Mucosa of stomach (tissue), 1 donor: ENCODE measurements at regions not wholly inside any gene's neighbourhood (a gene's known extent, or its start where the extent isn't known, plus 50 kb on each side); places are given as distances from the start of the nearest gene placed in this dataset.

Experiments used
- H3K27me3 ChIP-seq: one replicate; pipeline ENCODE4 v1.7.0; 2013; ENCODE audit warnings: mild to moderate bottlenecking, low read length; ENCODE audit not compliant: control insufficient read depth, insufficient read depth
- H3K36me3 ChIP-seq: one replicate; pipeline ENCODE4 v1.7.0; 2013; ENCODE audit warnings: low read length; ENCODE audit not compliant: control insufficient read depth, insufficient read depth
- H3K4me1 ChIP-seq: one replicate; pipeline ENCODE4 v1.7.0; 2013; ENCODE audit warnings: mild to moderate bottlenecking, low read length; ENCODE audit not compliant: control insufficient read depth, insufficient read depth
- H3K4me3 ChIP-seq: one replicate; pipeline ENCODE4 v1.7.0; 2013; ENCODE audit warnings: low read length
- H3K9ac ChIP-seq: one replicate; pipeline ENCODE4 v1.7.0; 2013; ENCODE audit warnings: mild to moderate bottlenecking, low read length, moderate library complexity
- H3K9me3 ChIP-seq: one replicate; pipeline ENCODE4 v1.7.0; 2013; ENCODE audit warnings: mild to moderate bottlenecking, low read length, moderate library complexity; ENCODE audit not compliant: control insufficient read depth
- donor health status: Pancreatic carcinoma.

DNA sequence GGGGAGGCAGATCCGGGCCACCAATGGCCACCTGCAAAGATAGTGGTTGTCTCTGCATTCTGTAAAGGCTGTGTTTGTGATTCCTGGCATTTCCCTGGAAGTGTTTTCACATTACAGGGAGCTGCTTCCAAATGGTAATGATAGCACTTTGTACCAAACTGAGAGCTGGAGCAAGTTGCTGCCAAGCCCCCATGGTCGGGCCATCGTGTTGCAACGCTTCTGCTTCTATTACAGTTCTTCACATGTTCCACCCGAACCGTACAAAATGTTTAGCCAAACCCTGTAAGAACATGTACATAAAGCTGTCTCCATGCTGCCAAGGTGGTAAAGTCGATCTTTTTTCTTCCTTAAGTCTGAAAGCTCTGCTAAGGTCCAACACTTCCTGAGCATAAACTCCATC is 397.7 kb upstream of the NFE2L3 start:
- H3K4me3 ChIP-seq, result no peak overlapping the region
- no peak overlapping the region for H3K9ac ChIP-seq

DNA sequence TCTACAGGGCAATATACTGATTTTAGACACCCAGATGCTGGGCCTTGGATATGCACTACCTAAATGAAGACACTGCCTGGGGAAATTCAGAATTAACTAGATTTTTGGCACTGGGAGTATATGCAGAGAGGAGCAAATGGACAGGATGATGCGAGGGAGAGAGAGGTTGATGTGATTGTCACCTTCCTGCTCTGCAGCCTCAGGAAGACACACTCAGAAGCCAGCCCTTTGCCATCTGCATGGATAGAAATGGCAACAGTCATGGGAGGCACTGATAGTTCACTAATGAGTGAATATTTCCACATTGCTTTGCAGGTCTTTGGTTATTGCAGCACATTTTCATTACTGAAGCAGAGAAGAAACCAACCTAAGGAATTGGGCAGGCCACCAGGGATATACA is 397.2 kb upstream of the NFE2L3 start:
- no peaks in the 10 kb centered on the region for H3K27me3 ChIP-seq
- no peaks in the 10 kb centered on the region for H3K4me1 ChIP-seq
- no peak overlapping the region for H3K4me3 ChIP-seq

More for the DNA sequence above, 397.7 kb upstream of the NFE2L3 start:
- Histone ChIP-seq H3K9me3 (no peaks in the 10 kb centered on the region), H3K4me1 (no peaks in the 10 kb centered on the region), H3K27me3 (no peaks in the 10 kb centered on the region), H3K36me3 (no peaks in the 10 kb centered on the region)

GRCh38 chr7:25756601-25757000 is 395.4 kb upstream of the NFE2L3 start:
- no peaks in the 10 kb centered on the region for H3K9me3 ChIP-seq
- H3K36me3 ChIP-seq, result no peaks in the 10 kb centered on the region
- no peak overlapping the region for H3K9ac ChIP-seq
- no peaks in the 10 kb centered on the region for H3K27me3 ChIP-seq
- H3K4me1 ChIP-seq, result no peaks in the 10 kb centered on the region
- no peak overlapping the region for H3K4me3 ChIP-seq

More for the DNA sequence above, 397.2 kb upstream of the NFE2L3 start:
- H3K9me3 ChIP-seq, result no peaks in the 10 kb centered on the region
- H3K36me3 ChIP-seq, result no peaks in the 10 kb centered on the region
- no peak overlapping the region for H3K9ac ChIP-seq

GRCh38 chr7:25758559-25758958 is 393.4 kb upstream of the NFE2L3 start:
- H3K4me1 ChIP-seq, result no peaks in the 10 kb centered on the region
- no peak overlapping the region for H3K9ac ChIP-seq
- no peaks in the 10 kb centered on the region for H3K36me3 ChIP-seq
- H3K4me3 ChIP-seq, result no peak overlapping the region
- no peaks in the 10 kb centered on the region for H3K27me3 ChIP-seq
- no peaks in the 10 kb centered on the region for H3K9me3 ChIP-seq

DNA sequence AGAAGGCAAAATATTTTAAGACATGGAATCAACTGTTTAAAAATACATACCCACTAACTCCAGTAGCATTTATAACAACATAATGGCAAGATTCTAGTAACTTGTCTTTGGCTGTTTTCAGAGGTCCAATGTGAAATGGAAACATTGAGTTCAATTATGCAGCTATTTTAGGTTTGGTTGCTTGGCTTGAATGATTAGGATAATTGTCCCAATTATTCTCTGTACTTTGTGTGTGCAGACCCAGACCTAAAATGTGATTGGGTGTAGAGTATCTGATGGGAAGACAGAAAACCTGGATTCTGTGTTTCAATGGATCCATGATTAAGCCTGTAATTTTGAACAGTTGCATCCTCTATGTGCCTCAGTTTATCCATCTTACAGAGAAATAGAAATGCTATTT is 392.7 kb upstream of the NFE2L3 start:
- Histone ChIP-seq H3K27me3 (no peaks in the 10 kb centered on the region), H3K9ac (no peak overlapping the region), H3K4me3 (no peak overlapping the region), H3K9me3 (no peaks in the 10 kb centered on the region), H3K4me1 (no peaks in the 10 kb centered on the region), H3K36me3 (no peaks in the 10 kb centered on the region)

GRCh38 chr7:25759748-25760147 is 392.2 kb upstream of the NFE2L3 start:
- Histone ChIP-seq H3K36me3 (no peaks in the 10 kb centered on the region), H3K4me1 (no peaks in the 10 kb centered on the region), H3K9ac (no peak overlapping the region), H3K9me3 (no peaks in the 10 kb centered on the region), H3K4me3 (no peak overlapping the region), H3K27me3 (no peaks in the 10 kb centered on the region)

- Histone ChIP-seq H3K9ac (no peak overlapping the region), H3K36me3 (no peaks in the 10 kb centered on the region)
Observed at GRCh38 chr7:25762511-25763462, 389.2 kb upstream of the NFE2L3 start.

GRCh38 chr7:25763463-25763860 is 388.5 kb upstream of the NFE2L3 start:
- H3K9ac ChIP-seq, result no peak overlapping the region
- no peak overlapping the region for H3K4me3 ChIP-seq
- H3K36me3 ChIP-seq, result no peaks in the 10 kb centered on the region
- no peaks in the 10 kb centered on the region for H3K4me1 ChIP-seq
- no peaks in the 10 kb centered on the region for H3K9me3 ChIP-seq
- H3K27me3 ChIP-seq, result no peaks in the 10 kb centered on the region

More at GRCh38 chr7:25762511-25763462, 389.2 kb upstream of the NFE2L3 start:
- Histone ChIP-seq H3K4me1 (no peaks in the 10 kb centered on the region), H3K4me3 (no peak overlapping the region), H3K27me3 (no peaks in the 10 kb centered on the region), H3K9me3 (no peaks in the 10 kb centered on the region)

DNA sequence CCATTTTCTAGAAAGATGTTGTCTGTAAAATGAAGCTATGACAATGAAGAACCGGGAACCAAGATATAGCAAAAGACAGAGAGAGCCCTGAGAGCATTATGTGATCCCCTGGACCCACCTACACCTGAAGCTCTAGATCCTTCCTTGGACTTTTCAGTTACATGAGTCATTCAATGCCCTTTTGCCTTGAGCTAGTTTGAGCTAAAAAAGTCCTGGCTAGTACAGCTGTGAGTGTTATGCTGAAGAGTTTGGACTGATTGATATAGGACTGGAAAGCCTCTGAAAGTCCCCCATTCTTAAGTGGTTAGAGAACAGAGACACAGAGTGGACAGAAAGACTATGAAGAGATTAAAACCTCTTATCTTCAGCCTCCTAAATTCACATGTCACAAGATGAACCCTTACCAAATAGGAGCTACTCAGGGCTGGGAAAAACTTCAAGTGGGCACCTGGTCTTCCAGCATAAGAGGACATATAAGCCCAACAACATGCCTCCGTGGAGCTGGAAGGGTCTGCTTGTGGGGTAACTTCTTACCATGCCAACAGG is 386.8 kb upstream of the NFE2L3 start:
- H3K9ac ChIP-seq, result no peak overlapping the region

DNA sequence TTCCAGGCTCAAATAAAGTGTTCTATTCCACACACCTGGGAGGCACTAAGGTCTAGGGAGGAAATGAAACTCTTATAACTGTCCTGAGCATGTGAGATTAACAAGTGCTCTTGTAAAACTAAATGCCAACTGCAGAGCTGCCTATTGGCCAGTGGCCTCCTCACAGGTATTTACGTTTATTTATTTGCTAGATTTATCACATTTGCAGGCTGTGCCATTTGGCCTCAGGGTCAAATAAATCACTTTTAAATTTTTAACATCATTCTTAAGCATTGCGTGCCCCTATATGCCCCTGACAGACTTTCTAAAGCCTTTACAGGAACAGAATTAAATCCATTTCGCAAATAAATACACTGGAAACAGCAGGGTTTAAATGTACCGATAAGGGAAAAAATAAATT is 381.8 kb upstream of the NFE2L3 start:
- no peaks in the 10 kb centered on the region for H3K27me3 ChIP-seq
- H3K9ac ChIP-seq, result no peak overlapping the region
- H3K4me1 ChIP-seq, result no peaks in the 10 kb centered on the region
- H3K9me3 ChIP-seq, result no peaks in the 10 kb centered on the region
- H3K36me3 ChIP-seq, result no peaks in the 10 kb centered on the region
- H3K4me3 ChIP-seq, result no peak overlapping the region

More for the DNA sequence above, 386.8 kb upstream of the NFE2L3 start:
- Histone ChIP-seq H3K27me3 (no peaks in the 10 kb centered on the region), H3K4me1 (no peaks in the 10 kb centered on the region), H3K9me3 (no peaks in the 10 kb centered on the region), H3K36me3 (no peaks in the 10 kb centered on the region), H3K4me3 (no peak overlapping the region)

DNA sequence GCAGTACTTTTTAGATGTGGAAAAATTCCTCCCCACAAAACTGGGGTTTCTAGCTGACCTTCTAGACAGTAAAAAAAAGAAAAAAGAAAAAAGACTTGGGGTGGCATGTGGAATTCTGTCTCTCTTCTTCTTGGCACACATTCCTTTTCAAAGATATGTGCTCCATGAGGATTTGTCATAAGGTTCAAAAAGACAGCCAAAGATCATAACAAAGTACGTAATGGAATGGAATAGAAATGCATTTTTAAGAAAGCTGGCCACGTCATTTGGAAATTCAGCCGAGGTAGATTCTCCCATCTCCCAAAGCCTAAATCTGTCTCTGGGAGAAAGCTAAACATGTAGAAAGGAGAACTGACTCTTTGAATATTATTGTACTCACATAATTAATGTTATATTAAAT is 381.3 kb upstream of the NFE2L3 start:
- no peak overlapping the region for H3K4me3 ChIP-seq
- H3K9me3 ChIP-seq, result no peaks in the 10 kb centered on the region
- H3K27me3 ChIP-seq, result no peaks in the 10 kb centered on the region
- no peaks in the 10 kb centered on the region for H3K36me3 ChIP-seq
- no peaks in the 10 kb centered on the region for H3K4me1 ChIP-seq
- no peak overlapping the region for H3K9ac ChIP-seq

GRCh38 chr7:25771491-25771890 is 380.5 kb upstream of the NFE2L3 start:
- Histone ChIP-seq H3K36me3 (no peaks in the 10 kb centered on the region), H3K4me1 (no peaks in the 10 kb centered on the region), H3K27me3 (no peaks in the 10 kb centered on the region)

More at GRCh38 chr7:25771491-25771890, 380.5 kb upstream of the NFE2L3 start:
- H3K9me3 ChIP-seq, result no peaks in the 10 kb centered on the region
- H3K9ac ChIP-seq, result no peak overlapping the region
- no peak overlapping the region for H3K4me3 ChIP-seq
